ENCODE measurements at regions not wholly inside any gene's neighbourhood (a gene's known extent, or its start where the extent isn't known, plus 50 kb on each side); places are given as distances from the start of the nearest gene placed in this dataset.
A peak's percentile ranks its signal among the peaks of the same experiment; 100 is the strongest.
"Not testable (repeated sequence)": the region's sequence is repeated elsewhere in the genome, so short reads cannot be mapped to it uniquely, and the experiment has no call there.

GRCh38 chr5:96172436-96172835 lies 210.8 kb upstream of the ELL2 start:
- Mint-ChIP-seq H3K4me3 (no peak overlapping the region), H3K27me3 (ENCODE audit: low read depth) (no peaks in the 10 kb centered on the region), H3K9me3 (no peaks in the 10 kb centered on the region), H3K4me1 (peaks cover 9% of the 10 kb centered on the region), H3K36me3 (no peaks in the 10 kb centered on the region), H3K27ac (no peak overlapping the region)
- no peak for DNase-seq (ENCODE audit: low spot score)
- CTCF ChIA-PET: no interaction called here
- POLR2A ChIA-PET: no interaction called here
- ATAC-seq: no peak
- TF ChIP-seq ZNF425 (CRISPR knock-in tag; conservative IDR thresholded peaks at IDR 0.05): no peak

- POLR2A ChIA-PET; DNase-seq (ENCODE audit: low spot score); H3K4me3 Mint-ChIP-seq; H3K27me3 Mint-ChIP-seq (ENCODE audit: low read depth); H3K36me3 Mint-ChIP-seq; H3K27ac Mint-ChIP-seq; H3K4me1 Mint-ChIP-seq; ATAC-seq; H3K9me3 Mint-ChIP-seq; CTCF ChIA-PET: not testable (repeated sequence)
Measured at GRCh38 chr5:96171973-96172372, 210.3 kb upstream of the ELL2 start.

GRCh38 chr5:96170481-96171125 lies 209.0 kb upstream of the ELL2 start:
- H3K27ac Mint-ChIP-seq; H3K36me3 Mint-ChIP-seq; H3K9me3 Mint-ChIP-seq; H3K4me1 Mint-ChIP-seq; H3K27me3 Mint-ChIP-seq (ENCODE audit: low read depth); CTCF ChIA-PET; DNase-seq (ENCODE audit: low spot score); ATAC-seq; POLR2A ChIA-PET; H3K4me3 Mint-ChIP-seq: not testable (repeated sequence)

GRCh38 chr5:96168833-96169232 lies 207.2 kb upstream of the ELL2 start:
- H3K27me3 Mint-ChIP-seq (ENCODE audit: low read depth); ATAC-seq; H3K27ac Mint-ChIP-seq; H3K36me3 Mint-ChIP-seq; H3K4me1 Mint-ChIP-seq; CTCF ChIA-PET; H3K4me3 Mint-ChIP-seq; DNase-seq (ENCODE audit: low spot score); H3K9me3 Mint-ChIP-seq; POLR2A ChIA-PET: not testable (repeated sequence)

- Mint-ChIP-seq H3K27me3 (ENCODE audit: low read depth) (no peaks in the 10 kb centered on the region), H3K36me3 (no peaks in the 10 kb centered on the region), H3K27ac (no peak overlapping the region), H3K4me1 (peaks cover 42% of the 10 kb centered on the region), H3K4me3 (no peak overlapping the region), H3K9me3 (no peaks in the 10 kb centered on the region)
- no peak for TF ChIP-seq NFATC4 (CRISPR knock-in tag; IDR thresholded peaks at IDR 0.05)
- no peak for TF ChIP-seq CBFB (CRISPR knock-in tag; IDR thresholded peaks at IDR 0.05; ENCODE audit: low read depth)
- no peak for TF ChIP-seq CTCF (IDR thresholded peaks at IDR 0.05)
- TF ChIP-seq ZNF396 (CRISPR knock-in tag; IDR thresholded peaks at IDR 0.05; ENCODE audit: borderline replicate concordance): no peak
- no peak for TF ChIP-seq NFE2L1 (CRISPR knock-in tag; IDR thresholded peaks at IDR 0.05)
- ChIA-PET POLR2A (no interaction called here), CTCF (no interaction called here)
- DNase-seq (ENCODE audit: low spot score): no peak
- peak; percentile 83 for ATAC-seq
Measured at GRCh38 chr5:96159043-96159442, 197.4 kb upstream of the ELL2 start.

GRCh38 chr5:96157841-96158291 lies 196.2 kb upstream of the ELL2 start:
- no peak for DNase-seq (ENCODE audit: low spot score)
- ChIA-PET CTCF (no interaction called here), POLR2A (no interaction called here)
- peak overlapping the region; percentile 69; the same call in 1 of the 2 replicates for H3K27ac Mint-ChIP-seq
- no peak for TF ChIP-seq ATF1 (CRISPR knock-in tag; IDR thresholded peaks at IDR 0.05)
- no peak for TF ChIP-seq CREM (CRISPR knock-in tag; IDR thresholded peaks at IDR 0.05)
- no peaks in the 10 kb centered on the region for H3K27me3 Mint-ChIP-seq (ENCODE audit: low read depth)
- no peaks in the 10 kb centered on the region for H3K9me3 Mint-ChIP-seq
- ATAC-seq: no peak
- peaks cover 42% of the 10 kb centered on the region for H3K4me1 Mint-ChIP-seq
- H3K36me3 Mint-ChIP-seq: no peaks in the 10 kb centered on the region
- no peak overlapping the region for H3K4me3 Mint-ChIP-seq
